HUES64 (cell line): ENCODE measurements at regions not wholly inside any gene's neighbourhood (a gene's known extent, or its start where the extent isn't known, plus 50 kb on each side); places are given as distances from the start of the nearest gene placed in this dataset.

Source experiments
- H3K27ac ChIP-seq: 2 replicates; pipeline ENCODE4 v1.7.0; 2013; ENCODE audit warnings: low read depth, low read length, inconsistent platforms
- H3K27me3 ChIP-seq: 2 replicates; pipeline ENCODE4 v1.6.1; 2013; ENCODE audit warnings: mild to moderate bottlenecking, low read length; ENCODE audit not compliant: insufficient read depth
- H3K36me3 ChIP-seq: 2 replicates; pipeline ENCODE4 v1.6.1; 2013; ENCODE audit warnings: mild to moderate bottlenecking, low read length; ENCODE audit not compliant: insufficient read depth
- H3K4me1 ChIP-seq: 2 replicates; pipeline ENCODE4 v1.6.1; 2013; ENCODE audit warnings: mild to moderate bottlenecking, low read length, moderate library complexity; ENCODE audit not compliant: insufficient read depth
- H3K4me3 ChIP-seq: 2 replicates; pipeline ENCODE4 v1.5.1; 2013; ENCODE audit warnings: mild to moderate bottlenecking, low read length, moderate library complexity
- H3K9ac ChIP-seq: 2 replicates; pipeline ENCODE4 v1.6.1; 2013; ENCODE audit warnings: mild to moderate bottlenecking, low read depth, low read length
- H3K9me3 ChIP-seq: 2 replicates; pipeline ENCODE4 v1.6.1; 2013; ENCODE audit warnings: low read depth, low read length; ENCODE audit not compliant: insufficient read depth
- WGBS: fragments of 150-250, 120-280 bp; methylation state at CpG from one replicate; pipeline ENCODE4 v1.1.7; 2013; ENCODE audit warnings: missing lambda C conversion rate; 5-methylcytosine and 5-hydroxymethylcytosine counted together

GRCh38 chr2:187964746-187965145, 326.9 kb upstream of the GULP1 start:
- Histone ChIP-seq H3K9ac (no peak overlapping the region), H3K27ac (no peak overlapping the region), H3K4me3 (no peak overlapping the region), H3K4me1 (peaks cover 12% of the 10 kb centered on the region), H3K9me3 (no peaks in the 10 kb centered on the region), H3K36me3 (no peaks in the 10 kb centered on the region), H3K27me3 (no peaks in the 10 kb centered on the region)
- whole genome bisulfite sequencing, result no CpG with 5 or more reads among the region's 2 CpGs

GRCh38 chr2:187966924-187967323, 324.8 kb upstream of the GULP1 start:
- peaks cover 12% of the 10 kb centered on the region for H3K4me1 ChIP-seq
- no peak overlapping the region for H3K9ac ChIP-seq
- H3K36me3 ChIP-seq, result no peaks in the 10 kb centered on the region
- no peak overlapping the region for H3K4me3 ChIP-seq
- WGBS, result 73% methylated on average over 1 of the region's 1 CpG
- H3K27ac ChIP-seq, result no peak overlapping the region
- no peaks in the 10 kb centered on the region for H3K27me3 ChIP-seq
- no peaks in the 10 kb centered on the region for H3K9me3 ChIP-seq

GRCh38 chr2:187971893-187972292, 319.8 kb upstream of the GULP1 start:
- no peaks in the 10 kb centered on the region for H3K27me3 ChIP-seq
- peaks cover 17% of the 10 kb centered on the region for H3K4me1 ChIP-seq
- H3K9me3 ChIP-seq, result no peaks in the 10 kb centered on the region
- H3K27ac ChIP-seq, result no peak overlapping the region
- H3K36me3 ChIP-seq, result no peaks in the 10 kb centered on the region
- WGBS, result 67% methylated on average over 1 of the region's 1 CpG
- no peak overlapping the region for H3K9ac ChIP-seq
- no peak overlapping the region for H3K4me3 ChIP-seq

GRCh38 chr2:187976259-187976985, 315.3 kb upstream of the GULP1 start:
- H3K4me3 ChIP-seq, result no peak overlapping the region
- no peaks in the 10 kb centered on the region for H3K36me3 ChIP-seq
- WGBS, result no CpG with 5 or more reads among the region's 2 CpGs
- H3K27ac ChIP-seq, result peak overlapping the region; percentile 70
- H3K9me3 ChIP-seq, result no peaks in the 10 kb centered on the region
- peaks cover 31% of the 10 kb centered on the region for H3K4me1 ChIP-seq
- no peaks in the 10 kb centered on the region for H3K27me3 ChIP-seq
- H3K9ac ChIP-seq, result 0 out of 2 replicates have a peak overlapping the region, but pooled peaks have one; percentile 24

- Histone ChIP-seq H3K9ac (peak overlapping the region; percentile 24; the same call in 1 of the 2 replicates), H3K27me3 (no peaks in the 10 kb centered on the region), H3K36me3 (no peaks in the 10 kb centered on the region), H3K4me1 (peaks cover 31% of the 10 kb centered on the region), H3K4me3 (no peak overlapping the region), H3K27ac (peak overlapping the region; percentile 70), H3K9me3 (no peaks in the 10 kb centered on the region)
- WGBS, result 52% methylated on average over 2 of the region's 3 CpGs
Measured at GRCh38 chr2:187976986-187977333, 314.7 kb upstream of the GULP1 start.

GRCh38 chr2:187978356-187978755, 313.3 kb upstream of the GULP1 start:
- WGBS, result 93% methylated on average over 3 of the region's 3 CpGs
- H3K4me3 ChIP-seq, result no peak overlapping the region
- no peaks in the 10 kb centered on the region for H3K27me3 ChIP-seq
- H3K9me3 ChIP-seq, result no peaks in the 10 kb centered on the region
- no peak overlapping the region for H3K9ac ChIP-seq
- H3K36me3 ChIP-seq, result no peaks in the 10 kb centered on the region
- H3K27ac ChIP-seq, result no peak overlapping the region
- H3K4me1 ChIP-seq, result peaks cover 31% of the 10 kb centered on the region

GRCh38 chr2:187982668-187983067, 309.0 kb upstream of the GULP1 start:
- H3K27ac ChIP-seq, result no peak overlapping the region
- WGBS, result 91% methylated on average over 1 of the region's 1 CpG

GRCh38 chr2:187985195-187985594, 306.5 kb upstream of the GULP1 start:
- H3K27me3 ChIP-seq, result no peaks in the 10 kb centered on the region
- WGBS, result 93% methylated on average over 2 of the region's 2 CpGs
- H3K9me3 ChIP-seq, result no peaks in the 10 kb centered on the region
- no peaks in the 10 kb centered on the region for H3K36me3 ChIP-seq
- H3K9ac ChIP-seq, result no peak overlapping the region
- peaks cover 45% of the 10 kb centered on the region for H3K4me1 ChIP-seq
- no peak overlapping the region for H3K4me3 ChIP-seq
- no peak overlapping the region for H3K27ac ChIP-seq

More at GRCh38 chr2:187982668-187983067, 309.0 kb upstream of the GULP1 start:
- Histone ChIP-seq H3K4me3 (no peak overlapping the region), H3K9ac (no peak overlapping the region), H3K27me3 (no peaks in the 10 kb centered on the region), H3K9me3 (no peaks in the 10 kb centered on the region), H3K36me3 (no peaks in the 10 kb centered on the region), H3K4me1 (peaks cover 32% of the 10 kb centered on the region)

GRCh38 chr2:187985923-187986322, 305.8 kb upstream of the GULP1 start:
- no peak overlapping the region for H3K4me3 ChIP-seq
- peaks cover 52% of the 10 kb centered on the region for H3K4me1 ChIP-seq
- H3K9ac ChIP-seq, result no peak overlapping the region
- no peaks in the 10 kb centered on the region for H3K9me3 ChIP-seq
- peak overlapping the region; percentile 2; the same call in 1 of the 2 replicates for H3K27ac ChIP-seq
- H3K36me3 ChIP-seq, result no peaks in the 10 kb centered on the region
- 72% methylated on average over 4 of the region's 4 CpGs for WGBS
- no peaks in the 10 kb centered on the region for H3K27me3 ChIP-seq

- Histone ChIP-seq H3K27me3 (no peaks in the 10 kb centered on the region), H3K9me3 (no peaks in the 10 kb centered on the region), H3K4me3 (no peak overlapping the region), H3K4me1 (peaks cover 58% of the 10 kb centered on the region), H3K27ac (peak overlapping the region; percentile 2; the same call in 1 of the 2 replicates), H3K36me3 (no peaks in the 10 kb centered on the region), H3K9ac (no peak overlapping the region)
- WGBS, result 87% methylated on average over 7 of the region's 7 CpGs
Measured at GRCh38 chr2:187986390-187987105, 305.1 kb upstream of the GULP1 start.

- no peaks in the 10 kb centered on the region for H3K9me3 ChIP-seq
- no peak overlapping the region for H3K4me3 ChIP-seq
- H3K4me1 ChIP-seq, result peaks cover 73% of the 10 kb centered on the region
- H3K36me3 ChIP-seq, result no peaks in the 10 kb centered on the region
- H3K27ac ChIP-seq, result no peak overlapping the region
- H3K9ac ChIP-seq, result no peak overlapping the region
- H3K27me3 ChIP-seq, result no peaks in the 10 kb centered on the region
- whole genome bisulfite sequencing, result 59% methylated on average over 6 of the region's 6 CpGs
Measured at GRCh38 chr2:187988348-187988747, 303.3 kb upstream of the GULP1 start.
